ENCODE measurements at regions not wholly inside any gene's neighbourhood (a gene's known extent, or its start where the extent isn't known, plus 50 kb on each side); places are given as distances from the start of the nearest gene placed in this dataset.

DNA sequence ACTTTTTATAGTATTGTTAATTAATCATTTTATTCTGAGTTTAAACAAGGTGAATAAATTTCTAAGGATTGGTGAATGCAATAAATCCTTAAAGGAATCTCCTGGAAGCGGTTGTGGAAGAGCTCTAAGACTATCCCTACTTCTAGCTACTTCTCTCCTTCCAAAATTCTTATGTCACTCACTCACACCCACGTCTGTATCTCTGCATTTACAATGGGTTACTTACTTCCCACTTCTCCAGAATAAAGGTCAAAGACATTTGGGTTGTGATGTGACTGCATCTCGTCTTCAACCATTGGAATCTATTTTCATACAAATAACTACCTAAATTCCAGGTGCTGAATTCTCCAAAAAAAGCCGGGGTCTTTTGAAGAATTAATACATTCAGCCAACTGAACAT is 234.2 kb upstream of the MDFIC2 start:
- TF ChIP-seq CTCF (optimal IDR thresholded peaks at IDR 0.05 in 1 of 3, IDR thresholded peaks at IDR 0.05 in 1 of 3, conservative IDR thresholded peaks at IDR 0.05 in 1 of 3; ENCODE audit: extremely low read depth in 1 of 3, insufficient read depth in 2 of 3, low read length in 3 of 3) (no peak), EZH2 (IDR thresholded peaks at IDR 0.05; ENCODE audit: low read length) (no peak)
